ENCODE measurements at regions not wholly inside any gene's neighbourhood (a gene's known extent, or its start where the extent isn't known, plus 50 kb on each side); places are given as distances from the start of the nearest gene placed in this dataset.

DNA sequence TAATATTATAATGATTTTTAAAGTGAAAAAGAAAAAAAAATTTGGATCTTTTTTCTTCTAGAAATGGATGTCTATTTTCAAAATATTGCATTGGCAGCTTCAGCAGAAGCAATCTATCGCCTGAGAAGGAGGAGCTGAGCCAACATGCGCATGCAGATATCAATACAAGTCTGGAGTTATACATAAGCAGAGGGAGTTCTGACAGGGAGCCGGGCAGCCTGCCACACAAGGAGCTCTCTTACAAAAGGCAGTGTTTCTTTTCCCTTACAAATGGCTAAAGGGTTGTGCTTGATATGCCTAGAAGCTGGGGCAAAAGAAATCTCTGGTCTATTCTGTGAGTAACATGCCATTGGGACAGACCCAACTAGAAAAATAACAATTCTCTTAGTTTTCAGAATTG, 291.9 kb upstream of the TRIB2 start:
- TF ChIP-seq, protein P1, sequence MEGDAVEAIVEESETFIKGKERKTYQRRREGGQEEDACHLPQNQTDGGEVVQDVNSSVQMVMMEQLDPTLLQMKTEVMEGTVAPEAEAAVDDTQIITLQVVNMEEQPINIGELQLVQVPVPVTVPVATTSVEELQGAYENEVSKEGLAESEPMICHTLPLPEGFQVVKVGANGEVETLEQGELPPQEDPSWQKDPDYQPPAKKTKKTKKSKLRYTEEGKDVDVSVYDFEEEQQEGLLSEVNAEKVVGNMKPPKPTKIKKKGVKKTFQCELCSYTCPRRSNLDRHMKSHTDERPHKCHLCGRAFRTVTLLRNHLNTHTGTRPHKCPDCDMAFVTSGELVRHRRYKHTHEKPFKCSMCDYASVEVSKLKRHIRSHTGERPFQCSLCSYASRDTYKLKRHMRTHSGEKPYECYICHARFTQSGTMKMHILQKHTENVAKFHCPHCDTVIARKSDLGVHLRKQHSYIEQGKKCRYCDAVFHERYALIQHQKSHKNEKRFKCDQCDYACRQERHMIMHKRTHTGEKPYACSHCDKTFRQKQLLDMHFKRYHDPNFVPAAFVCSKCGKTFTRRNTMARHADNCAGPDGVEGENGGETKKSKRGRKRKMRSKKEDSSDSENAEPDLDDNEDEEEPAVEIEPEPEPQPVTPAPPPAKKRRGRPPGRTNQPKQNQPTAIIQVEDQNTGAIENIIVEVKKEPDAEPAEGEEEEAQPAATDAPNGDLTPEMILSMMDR (IDR thresholded peaks at IDR 0.05), result no peak
- TF ChIP-seq POLR2A (IDR thresholded peaks at IDR 0.05), result no peak
